Coronary artery (tissue), 2 donors: ENCODE measurements at regions not wholly inside any gene's neighbourhood (a gene's known extent, or its start where the extent isn't known, plus 50 kb on each side); places are given as distances from the start of the nearest gene placed in this dataset.
"Not testable (repeated sequence)": the region's sequence is repeated elsewhere in the genome, so short reads cannot be mapped to it uniquely, and the experiment has no call there.

Experiments
- DNase-seq: peaks from one replicate; pipeline ENCODE4 v3.0.0-alpha.2; 2017; ENCODE audit warnings: low spot score
- H3K27ac ChIP-seq, 2 donors: fragments of 200-600 bp; sonication (generic); one replicate each; pipeline ENCODE4 v1.5.1; 2016 to 2019
- H3K4me3 ChIP-seq: fragments of 200-600 bp; sonication (generic); 2 replicates; pipeline ENCODE4 v1.5.1; 2016; ENCODE audit warnings: mild to moderate bottlenecking, moderate library complexity
- TF ChIP-seq, protein P1 (sequence below): fragments of 200-600 bp; sonication (generic); IDR thresholded peaks from one replicate; pipeline ENCODE4 v1.5.1; 2019; ENCODE audit warnings: antibody characterized with exemption

DNA sequence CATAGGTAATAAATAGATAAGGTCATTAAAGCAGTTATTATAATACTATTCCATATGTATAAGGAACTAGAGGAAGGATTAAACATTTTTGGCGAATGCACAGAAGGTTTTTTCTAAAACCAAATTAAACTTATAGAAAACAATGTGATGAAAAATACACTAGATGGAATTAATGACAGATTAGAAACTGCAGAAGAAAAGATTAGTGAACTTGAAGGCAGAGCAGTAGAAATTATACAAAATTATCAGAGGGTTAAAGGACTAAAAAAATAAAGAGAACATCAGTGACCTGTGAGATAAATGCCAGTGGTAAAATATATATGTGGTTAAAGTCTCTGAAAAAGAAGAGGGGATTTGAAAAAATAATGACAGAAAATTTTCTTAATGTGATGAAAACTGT, 74.0 kb downstream of the IGLL5 start:
- no peak overlapping the region for H3K4me3 ChIP-seq
- H3K27ac ChIP-seq, result no peak overlapping the region
- TF ChIP-seq, protein P1, sequence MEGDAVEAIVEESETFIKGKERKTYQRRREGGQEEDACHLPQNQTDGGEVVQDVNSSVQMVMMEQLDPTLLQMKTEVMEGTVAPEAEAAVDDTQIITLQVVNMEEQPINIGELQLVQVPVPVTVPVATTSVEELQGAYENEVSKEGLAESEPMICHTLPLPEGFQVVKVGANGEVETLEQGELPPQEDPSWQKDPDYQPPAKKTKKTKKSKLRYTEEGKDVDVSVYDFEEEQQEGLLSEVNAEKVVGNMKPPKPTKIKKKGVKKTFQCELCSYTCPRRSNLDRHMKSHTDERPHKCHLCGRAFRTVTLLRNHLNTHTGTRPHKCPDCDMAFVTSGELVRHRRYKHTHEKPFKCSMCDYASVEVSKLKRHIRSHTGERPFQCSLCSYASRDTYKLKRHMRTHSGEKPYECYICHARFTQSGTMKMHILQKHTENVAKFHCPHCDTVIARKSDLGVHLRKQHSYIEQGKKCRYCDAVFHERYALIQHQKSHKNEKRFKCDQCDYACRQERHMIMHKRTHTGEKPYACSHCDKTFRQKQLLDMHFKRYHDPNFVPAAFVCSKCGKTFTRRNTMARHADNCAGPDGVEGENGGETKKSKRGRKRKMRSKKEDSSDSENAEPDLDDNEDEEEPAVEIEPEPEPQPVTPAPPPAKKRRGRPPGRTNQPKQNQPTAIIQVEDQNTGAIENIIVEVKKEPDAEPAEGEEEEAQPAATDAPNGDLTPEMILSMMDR, result no peak
- no peak for DNase-seq

DNA sequence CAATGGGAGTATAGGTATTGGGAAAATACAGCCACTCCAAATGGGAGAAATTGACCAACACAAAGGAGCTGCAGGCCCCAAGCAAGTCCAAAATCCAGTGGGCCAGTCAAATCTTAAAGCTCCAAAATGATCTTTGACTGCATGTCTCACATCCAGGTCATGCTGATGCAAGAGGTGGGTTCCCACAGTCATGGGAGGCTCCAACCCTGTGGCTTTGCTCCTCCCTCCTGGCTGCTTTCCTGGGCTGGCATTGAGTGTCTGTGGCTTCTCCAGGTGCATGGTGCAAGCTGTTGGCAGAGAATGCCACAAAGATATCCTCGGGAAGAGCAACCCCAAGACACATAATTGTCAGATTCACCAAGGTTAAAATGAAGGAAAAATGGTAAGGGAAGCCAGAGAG, 80.8 kb downstream of the IGLL5 start:
- DNase-seq, result no peak
- no peak overlapping the region for H3K27ac ChIP-seq
- H3K4me3 ChIP-seq, result no peak overlapping the region
- TF ChIP-seq, protein P1, result no peak

DNA sequence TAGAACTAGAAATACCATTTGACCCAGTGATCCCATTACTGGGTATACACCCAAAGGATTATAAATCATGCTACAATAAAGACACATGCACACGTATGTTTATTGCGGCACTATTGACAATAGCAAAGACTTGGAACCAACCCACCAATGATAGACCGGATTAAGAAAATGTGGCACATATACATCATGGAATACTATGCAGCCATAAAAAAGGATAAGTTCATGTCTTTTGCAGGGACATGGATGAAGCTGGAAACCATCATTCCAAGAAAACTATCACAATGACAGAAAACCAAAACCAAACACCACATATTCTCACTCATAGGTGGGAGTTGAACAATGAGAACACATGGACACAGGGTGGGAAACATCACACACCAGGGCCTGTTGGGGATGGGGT, 85.0 kb downstream of the IGLL5 start:
- not testable (repeated sequence) for H3K27ac ChIP-seq, H3K4me3 ChIP-seq, DNase-seq

DNA sequence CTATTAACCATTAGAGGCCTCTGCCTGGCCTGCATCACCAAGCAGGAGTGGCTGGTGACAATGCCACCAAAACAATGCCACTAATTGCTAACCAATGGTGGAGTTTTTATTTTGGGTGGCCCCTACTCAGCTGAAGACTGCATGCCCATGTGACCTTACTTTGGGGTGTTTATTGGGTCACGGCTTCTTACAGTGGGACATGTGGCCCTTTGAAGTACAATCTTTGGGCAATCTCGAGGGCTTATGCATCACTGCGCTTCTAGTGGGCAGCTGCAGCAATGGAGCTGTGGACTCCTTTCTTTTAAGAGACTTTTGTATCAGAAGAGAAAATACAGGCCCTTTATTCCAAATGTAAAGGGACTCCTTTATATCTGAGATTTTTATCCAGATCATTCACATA, 85.7 kb downstream of the IGLL5 start:
- TF ChIP-seq, protein P1, result no peak
- no peak overlapping the region for H3K27ac ChIP-seq
- no peak for DNase-seq
- no peak overlapping the region for H3K4me3 ChIP-seq

DNA sequence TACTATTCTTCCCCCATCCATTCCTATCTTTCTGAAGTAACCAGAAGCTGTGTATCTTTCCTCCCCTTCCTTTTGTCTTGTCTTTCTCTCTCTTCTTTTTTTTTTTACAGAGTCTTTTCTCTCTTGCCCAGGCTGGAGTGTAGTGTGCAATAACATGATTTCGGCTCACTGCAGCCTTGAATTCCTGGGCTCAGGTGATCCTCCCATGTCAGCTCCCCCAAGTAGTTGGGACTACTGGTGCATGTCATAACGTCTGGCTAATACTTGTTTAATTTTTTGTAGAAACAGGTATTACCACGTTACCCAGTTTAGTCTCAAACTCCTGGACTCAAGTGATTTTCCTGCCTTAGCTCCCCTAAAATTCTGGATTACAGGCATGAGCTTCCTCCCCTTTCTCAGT, 86.5 kb downstream of the IGLL5 start:
- Histone ChIP-seq H3K27ac (no peak overlapping the region), H3K4me3 (no peak overlapping the region)
- TF ChIP-seq, protein P1, result no peak
- no peak for DNase-seq

DNA sequence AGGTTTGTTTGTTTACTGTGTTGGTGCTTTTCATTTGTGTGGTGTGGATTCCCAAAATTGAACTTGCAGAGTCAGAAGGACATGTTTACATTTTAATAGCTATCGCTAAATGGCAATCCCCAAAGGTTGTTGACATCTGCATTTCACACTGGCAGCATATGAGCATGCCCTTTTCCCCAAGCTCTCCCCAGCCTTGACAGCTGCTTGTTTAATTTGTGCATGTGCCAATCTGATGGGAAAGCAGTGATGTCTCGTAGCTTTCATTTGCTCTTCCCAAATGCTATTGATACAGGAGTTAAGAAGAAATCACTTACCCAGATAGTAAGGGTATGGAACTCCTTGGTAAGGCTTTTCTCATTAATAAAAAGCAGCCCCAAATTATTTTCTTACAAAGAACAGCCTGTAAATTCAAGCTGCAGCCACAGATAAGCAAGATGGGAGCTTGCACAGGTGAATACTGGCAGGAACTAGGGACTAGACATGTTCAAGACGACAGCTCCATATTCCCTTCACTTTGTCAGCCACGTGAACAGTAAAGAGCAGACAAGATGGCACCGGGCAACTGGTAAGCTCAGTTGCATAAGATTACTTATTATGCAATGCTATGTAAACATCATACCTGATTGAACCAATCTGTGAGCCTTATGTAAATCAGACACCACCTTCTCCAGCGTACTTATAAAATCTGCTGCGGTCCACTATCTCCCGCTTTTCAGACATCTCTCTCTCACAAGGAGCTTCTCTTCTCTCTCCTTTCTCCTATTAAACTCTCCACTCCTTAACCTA, 87.4 kb downstream of the IGLL5 start:
- no peak overlapping the region for H3K4me3 ChIP-seq
- H3K27ac ChIP-seq, result no peak overlapping the region
- TF ChIP-seq, protein P1, result no peak
- no peak for DNase-seq

DNA sequence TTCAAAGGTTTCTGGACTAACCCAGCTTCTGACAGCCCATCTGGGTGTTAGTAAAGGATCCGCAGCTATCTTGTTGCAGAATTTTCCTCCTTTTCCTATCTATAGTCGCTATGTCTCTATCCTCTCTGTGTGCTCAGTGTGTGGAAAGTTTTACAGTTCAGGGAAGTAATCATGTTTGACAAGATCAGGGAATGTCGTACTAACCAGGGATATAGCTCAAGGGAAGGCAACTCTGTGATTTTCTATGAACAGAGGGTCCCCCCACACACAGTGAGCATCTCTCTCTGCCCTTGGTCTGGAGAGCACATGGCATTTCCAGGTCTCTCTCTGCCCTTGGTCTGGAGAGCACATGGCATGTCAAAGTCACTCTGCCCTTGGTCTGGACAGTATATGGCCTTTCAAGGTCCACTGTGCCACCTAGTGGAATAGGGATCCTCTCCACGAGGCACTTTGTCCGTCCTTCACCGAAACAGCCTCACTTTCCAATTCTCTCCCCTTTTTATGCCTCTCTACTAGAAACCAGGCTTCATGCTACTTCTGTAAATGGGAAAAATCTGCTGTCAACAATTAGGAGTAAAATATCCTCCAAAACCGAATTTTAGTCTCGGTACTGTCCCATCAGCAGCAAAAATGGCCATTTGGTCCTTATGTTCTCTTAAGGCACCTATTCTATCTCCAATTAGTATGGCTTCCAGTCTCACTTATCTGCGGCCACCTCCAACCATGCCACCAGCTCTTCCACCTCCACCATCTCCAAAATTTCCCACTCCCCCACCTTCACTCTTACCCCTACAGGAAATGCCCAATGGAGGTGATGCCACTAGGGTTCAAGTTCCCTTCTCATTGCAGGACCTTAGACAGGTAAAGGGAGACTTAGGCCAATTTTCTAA, 88.7 kb downstream of the IGLL5 start:
- TF ChIP-seq, protein P1, result no peak
- no peak overlapping the region for H3K27ac ChIP-seq
- no peak overlapping the region for H3K4me3 ChIP-seq
- no peak for DNase-seq
